K562 (cell line): ENCODE measurements at regions not wholly inside any gene's neighbourhood (a gene's known extent, or its start where the extent isn't known, plus 50 kb on each side); places are given as distances from the start of the nearest gene placed in this dataset.

Source experiments
- BACH1 ChIP-seq: fragments of 200-800 bp; sonication (Bioruptor generic); IDR thresholded peaks from 2 replicates; pipeline ENCODE4 v1.6.1; 2016; ENCODE audit warnings: missing genetic modification characterization, missing compliant biosample characterization
- BHLHE40 ChIP-seq: IDR thresholded peaks from 2 replicates; pipeline ENCODE4 v1.6.1; 2011; ENCODE audit warnings: low read length, improper control_type of control experiment
- CHD4 ChIP-seq: fragments of 200-600 bp; sonication (generic); IDR thresholded peaks from 3 replicates; pipeline ENCODE4 v1.6.1; 2012; ENCODE audit warnings: low read depth, mild to moderate bottlenecking, mixed read lengths, low read length, inconsistent platforms; ENCODE audit not compliant: insufficient read depth, insufficient replicate concordance, poor library complexity, severe bottlenecking
- ELF1 ChIP-seq: fragments of 200-800 bp; sonication (Bioruptor generic); IDR thresholded peaks from 2 replicates; pipeline ENCODE4 v1.6.1; 2016; ENCODE audit warnings: missing genetic modification characterization, missing compliant biosample characterization
- EWSR1 ChIP-seq: fragments of 450-650 bp; IDR thresholded peaks from 2 replicates; pipeline ENCODE4 v1.6.1; 2018; ENCODE audit warnings: borderline replicate concordance, mild to moderate bottlenecking, low read depth, moderate library complexity; ENCODE audit not compliant: partially characterized antibody
- FOXK1 ChIP-seq: sonication (generic); formaldehyde crosslinking; IDR thresholded peaks from 2 replicates; pipeline ENCODE4 v1.8.0; 2022; ENCODE audit warnings: missing genetic modification reagents, mild to moderate bottlenecking, borderline replicate concordance
- IRF2 ChIP-seq: sonication (generic); formaldehyde crosslinking; IDR thresholded peaks from 2 replicates; pipeline ENCODE4 v1.8.1; 2022; ENCODE audit warnings: mild to moderate bottlenecking, missing genetic modification reagents
- KAT7 ChIP-seq: sonication (generic); formaldehyde crosslinking; IDR thresholded peaks from 2 replicates; pipeline ENCODE4 v1.8.0; 2022; ENCODE audit warnings: missing genetic modification reagents, mild to moderate bottlenecking, borderline replicate concordance
- KLF6 ChIP-seq: fragments of 250-450 bp; sonication (Bioruptor Pico); IDR thresholded peaks from 2 replicates; pipeline ENCODE4 v1.4.0; 2020; ENCODE audit warnings: mild to moderate bottlenecking, moderate library complexity, borderline replicate concordance
- NFE2 ChIP-seq: IDR thresholded peaks from 2 replicates; pipeline ENCODE4 v1.6.1; 2014; ENCODE audit warnings: antibody characterized with exemption, low read depth
- POLR2G ChIP-seq: fragments of 200-400 bp; formaldehyde crosslinking; IDR thresholded peaks from 2 replicates; pipeline ENCODE4 v1.6.1; 2017; ENCODE audit warnings: low read depth, mild to moderate bottlenecking, antibody characterized with exemption, low read length, moderate library complexity
- PPARD ChIP-seq: fragments of 250-450 bp; sonication (Bioruptor Pico); IDR thresholded peaks from 2 replicates; pipeline ENCODE4 v1.8.0; 2022; ENCODE audit warnings: inconsistent platforms, mild to moderate bottlenecking, moderate library complexity
- RBM17 ChIP-seq: fragments of 200-400 bp; formaldehyde crosslinking; IDR thresholded peaks from 2 replicates; pipeline ENCODE4 v1.6.1; 2017; ENCODE audit warnings: low read depth, mild to moderate bottlenecking, low read length, borderline replicate concordance
- RCOR1 ChIP-seq, 2 experiments: IDR thresholded peaks; 2 replicates each; pipeline ENCODE4 v1.6.1; 2012; ENCODE audit warnings: low read depth in 2 of 2, low read length in 2 of 2, borderline replicate concordance in 1 of 2, improper control_type of control experiment in 1 of 2
- SMAD1 ChIP-seq: fragments of 150-350 bp; IDR thresholded peaks from 2 replicates; pipeline ENCODE4 v1.6.1; 2014; ENCODE audit warnings: low read length, low read depth; ENCODE audit not compliant: partially characterized antibody
- THRAP3 ChIP-seq: fragments of 450-650 bp; IDR thresholded peaks from 2 replicates; pipeline ENCODE4 v1.6.1; 2016; ENCODE audit warnings: mild to moderate bottlenecking, inconsistent platforms, borderline replicate concordance
- XRCC3 ChIP-seq: fragments of 450-650 bp; IDR thresholded peaks from 2 replicates; pipeline ENCODE4 v1.6.1; 2017; ENCODE audit warnings: mild to moderate bottlenecking, moderate library complexity
- TF ChIP-seq, protein P1 (sequence below): sonication (generic); formaldehyde crosslinking; IDR thresholded peaks from 2 replicates; pipeline ENCODE4 v1.4.0; 2020; ENCODE audit warnings: mild to moderate bottlenecking, missing genetic modification reagents
- TF ChIP-seq, protein P2 (sequence below): fragments of 250-450 bp; sonication (Bioruptor Pico); IDR thresholded peaks from 2 replicates; pipeline ENCODE4 v1.5.0; 2022; ENCODE audit warnings: mild to moderate bottlenecking
- TF ChIP-seq, protein P3 (sequence below): sonication (generic); formaldehyde crosslinking; IDR thresholded peaks from 2 replicates; pipeline ENCODE4 v1.5.0; 2020; ENCODE audit warnings: missing genetic modification reagents
- TF ChIP-seq, protein P4 (sequence below): fragments of 250-450 bp; sonication (Bioruptor Pico); IDR thresholded peaks from 2 replicates; pipeline ENCODE4 v1.4.0; 2020
- TF ChIP-seq, protein P5 (sequence below): fragments of 450-650 bp; formaldehyde crosslinking; IDR thresholded peaks from 2 replicates; pipeline ENCODE4 v1.4.0; 2022; ENCODE audit warnings: missing genetic modification characterization

DNA sequence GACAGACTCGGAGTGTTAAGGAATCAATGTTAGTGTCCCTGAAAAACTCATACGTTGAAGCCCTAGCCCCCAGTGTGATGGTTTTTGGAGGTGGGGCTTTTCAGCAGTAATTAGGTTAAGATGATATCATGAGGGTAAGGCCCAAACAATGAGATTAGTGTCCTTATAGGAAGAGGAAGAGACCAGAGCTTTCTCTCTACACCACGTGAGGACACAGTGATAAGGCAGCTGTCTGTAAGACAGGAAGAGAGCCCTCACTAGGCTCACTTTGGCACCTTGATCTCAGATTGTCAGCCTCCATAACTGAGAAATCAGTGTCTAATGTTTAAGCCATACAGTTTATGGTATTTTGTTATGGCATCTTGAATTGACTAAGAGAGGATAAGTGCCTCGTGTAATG lies 403.2 kb downstream of the NPIPA7 start (continued):
- TF ChIP-seq, protein P1, sequence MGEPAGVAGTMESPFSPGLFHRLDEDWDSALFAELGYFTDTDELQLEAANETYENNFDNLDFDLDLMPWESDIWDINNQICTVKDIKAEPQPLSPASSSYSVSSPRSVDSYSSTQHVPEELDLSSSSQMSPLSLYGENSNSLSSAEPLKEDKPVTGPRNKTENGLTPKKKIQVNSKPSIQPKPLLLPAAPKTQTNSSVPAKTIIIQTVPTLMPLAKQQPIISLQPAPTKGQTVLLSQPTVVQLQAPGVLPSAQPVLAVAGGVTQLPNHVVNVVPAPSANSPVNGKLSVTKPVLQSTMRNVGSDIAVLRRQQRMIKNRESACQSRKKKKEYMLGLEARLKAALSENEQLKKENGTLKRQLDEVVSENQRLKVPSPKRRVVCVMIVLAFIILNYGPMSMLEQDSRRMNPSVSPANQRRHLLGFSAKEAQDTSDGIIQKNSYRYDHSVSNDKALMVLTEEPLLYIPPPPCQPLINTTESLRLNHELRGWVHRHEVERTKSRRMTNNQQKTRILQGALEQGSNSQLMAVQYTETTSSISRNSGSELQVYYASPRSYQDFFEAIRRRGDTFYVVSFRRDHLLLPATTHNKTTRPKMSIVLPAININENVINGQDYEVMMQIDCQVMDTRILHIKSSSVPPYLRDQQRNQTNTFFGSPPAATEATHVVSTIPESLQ (CRISPR knock-in tag), result no peak
- no peak for TF ChIP-seq FOXK1
- TF ChIP-seq, protein P2, sequence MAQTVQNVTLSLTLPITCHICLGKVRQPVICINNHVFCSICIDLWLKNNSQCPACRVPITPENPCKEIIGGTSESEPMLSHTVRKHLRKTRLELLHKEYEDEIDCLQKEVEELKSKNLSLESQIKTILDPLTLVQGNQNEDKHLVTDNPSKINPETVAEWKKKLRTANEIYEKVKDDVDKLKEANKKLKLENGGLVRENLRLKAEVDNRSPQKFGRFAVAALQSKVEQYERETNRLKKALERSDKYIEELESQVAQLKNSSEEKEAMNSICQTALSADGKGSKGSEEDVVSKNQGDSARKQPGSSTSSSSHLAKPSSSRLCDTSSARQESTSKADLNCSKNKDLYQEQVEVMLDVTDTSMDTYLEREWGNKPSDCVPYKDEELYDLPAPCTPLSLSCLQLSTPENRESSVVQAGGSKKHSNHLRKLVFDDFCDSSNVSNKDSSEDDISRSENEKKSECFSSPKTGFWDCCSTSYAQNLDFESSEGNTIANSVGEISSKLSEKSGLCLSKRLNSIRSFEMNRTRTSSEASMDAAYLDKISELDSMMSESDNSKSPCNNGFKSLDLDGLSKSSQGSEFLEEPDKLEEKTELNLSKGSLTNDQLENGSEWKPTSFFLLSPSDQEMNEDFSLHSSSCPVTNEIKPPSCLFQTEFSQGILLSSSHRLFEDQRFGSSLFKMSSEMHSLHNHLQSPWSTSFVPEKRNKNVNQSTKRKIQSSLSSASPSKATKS (CRISPR knock-in tag), result no peak
- TF ChIP-seq, protein P3, sequence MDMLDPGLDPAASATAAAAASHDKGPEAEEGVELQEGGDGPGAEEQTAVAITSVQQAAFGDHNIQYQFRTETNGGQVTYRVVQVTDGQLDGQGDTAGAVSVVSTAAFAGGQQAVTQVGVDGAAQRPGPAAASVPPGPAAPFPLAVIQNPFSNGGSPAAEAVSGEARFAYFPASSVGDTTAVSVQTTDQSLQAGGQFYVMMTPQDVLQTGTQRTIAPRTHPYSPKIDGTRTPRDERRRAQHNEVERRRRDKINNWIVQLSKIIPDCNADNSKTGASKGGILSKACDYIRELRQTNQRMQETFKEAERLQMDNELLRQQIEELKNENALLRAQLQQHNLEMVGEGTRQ (CRISPR knock-in tag), result peak; percentile 63
- peak; percentile 44; the same call in 1 of the 2 replicates for TF ChIP-seq BHLHE40
- TF ChIP-seq, protein P4, sequence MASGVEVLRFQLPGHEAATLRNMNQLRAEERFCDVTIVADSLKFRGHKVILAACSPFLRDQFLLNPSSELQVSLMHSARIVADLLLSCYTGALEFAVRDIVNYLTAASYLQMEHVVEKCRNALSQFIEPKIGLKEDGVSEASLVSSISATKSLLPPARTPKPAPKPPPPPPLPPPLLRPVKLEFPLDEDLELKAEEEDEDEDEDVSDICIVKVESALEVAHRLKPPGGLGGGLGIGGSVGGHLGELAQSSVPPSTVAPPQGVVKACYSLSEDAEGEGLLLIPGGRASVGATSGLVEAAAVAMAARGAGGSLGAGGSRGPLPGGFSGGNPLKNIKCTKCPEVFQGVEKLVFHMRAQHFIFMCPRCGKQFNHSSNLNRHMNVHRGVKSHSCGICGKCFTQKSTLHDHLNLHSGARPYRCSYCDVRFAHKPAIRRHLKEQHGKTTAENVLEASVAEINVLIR, result no peak
- 0 out of 4 replicates have a peak, but pooled peaks of 1 of the 2 experiments have one; percentile 9 for TF ChIP-seq RCOR1 (IDR thresholded peaks at IDR 0.05; ENCODE audit: borderline replicate concordance in 1 of 2, low read depth in 2 of 2, low read length in 2 of 2)
- no peak for TF ChIP-seq NFE2
- no peak for TF ChIP-seq XRCC3
- no peak for TF ChIP-seq IRF2 (CRISPR knock-in tag)
- TF ChIP-seq PPARD (CRISPR knock-in tag), result no peak
- TF ChIP-seq SMAD1, result no peak
- TF ChIP-seq KAT7 (CRISPR knock-in tag), result no peak
- TF ChIP-seq POLR2G, result no peak
- TF ChIP-seq EWSR1, result no peak
- no peak for TF ChIP-seq THRAP3
- peak; percentile 40; the same call in 1 of the 2 replicates for TF ChIP-seq ELF1
- TF ChIP-seq, protein P5, sequence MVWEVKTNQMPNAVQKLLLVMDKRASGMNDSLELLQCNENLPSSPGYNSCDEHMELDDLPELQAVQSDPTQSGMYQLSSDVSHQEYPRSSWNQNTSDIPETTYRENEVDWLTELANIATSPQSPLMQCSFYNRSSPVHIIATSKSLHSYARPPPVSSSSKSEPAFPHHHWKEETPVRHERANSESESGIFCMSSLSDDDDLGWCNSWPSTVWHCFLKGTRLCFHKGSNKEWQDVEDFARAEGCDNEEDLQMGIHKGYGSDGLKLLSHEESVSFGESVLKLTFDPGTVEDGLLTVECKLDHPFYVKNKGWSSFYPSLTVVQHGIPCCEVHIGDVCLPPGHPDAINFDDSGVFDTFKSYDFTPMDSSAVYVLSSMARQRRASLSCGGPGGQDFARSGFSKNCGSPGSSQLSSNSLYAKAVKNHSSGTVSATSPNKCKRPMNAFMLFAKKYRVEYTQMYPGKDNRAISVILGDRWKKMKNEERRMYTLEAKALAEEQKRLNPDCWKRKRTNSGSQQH (CRISPR knock-in tag), result no peak
- TF ChIP-seq RBM17, result no peak
- TF ChIP-seq CHD4, result no peak
- TF ChIP-seq KLF6, result no peak
- TF ChIP-seq BACH1 (tag), result no peak
